ENCODE measurements at regions not wholly inside any gene's neighbourhood (a gene's known extent, or its start where the extent isn't known, plus 50 kb on each side); places are given as distances from the start of the nearest gene placed in this dataset.

- no peak for TF ChIP-seq POLR2AphosphoS5 (IDR thresholded peaks at IDR 0.05)
- TF ChIP-seq CTCF (IDR thresholded peaks at IDR 0.05), result no peak
- no peak for TF ChIP-seq POLR2A (IDR thresholded peaks at IDR 0.05)
These were observed 652.8 kb upstream of the FAM241A start for GRCh38 chr4:111492496-111492895.
